GM20431 (cell line): ENCODE measurements at regions not wholly inside any gene's neighbourhood (a gene's known extent, or its start where the extent isn't known, plus 50 kb on each side); places are given as distances from the start of the nearest gene placed in this dataset.

Experiments used
- in situ Hi-C: fragments of 300-500 bp; cut with MseI, MboI; formaldehyde crosslinking; loops from one replicate; pipeline ENCODE4 v1.15.0; 2020; ENCODE audit warnings: low sequenced_read_pairs; ENCODE audit not compliant: unreplicated experiment

GRCh38 chr18:11247381-11247970 is 98.1 kb upstream of the PIEZO2 start:
- in situ Hi-C loops, result no loop called here

GRCh38 chr18:11246495-11247300 is 97.3 kb upstream of the PIEZO2 start:
- in situ Hi-C loops, result no loop called here

GRCh38 chr18:11245879-11246278 is 96.5 kb upstream of the PIEZO2 start:
- in situ Hi-C loops, result no loop called here

- in situ Hi-C loops, result no loop called here
These were observed 88.1 kb upstream of the PIEZO2 start for GRCh38 chr18:11237484-11237883.

GRCh38 chr18:11237066-11237465 is 87.7 kb upstream of the PIEZO2 start:
- in situ Hi-C loops, result no loop called here

- in situ Hi-C loops, result no loop called here
These were observed 74.8 kb upstream of the PIEZO2 start for GRCh38 chr18:11224153-11224552.

GRCh38 chr18:11219571-11219970 is 70.2 kb upstream of the PIEZO2 start:
- in situ Hi-C loops, result no loop called here

- in situ Hi-C loops, result no loop called here
These were observed 65.8 kb upstream of the PIEZO2 start for GRCh38 chr18:11215216-11215615.

- in situ Hi-C loops, result no loop called here
These were observed 54.7 kb upstream of the PIEZO2 start for GRCh38 chr18:11204020-11204419.

GRCh38 chr18:11199477-11199876 is 50.1 kb upstream of the PIEZO2 start:
- in situ Hi-C loops, result no loop called here
